ENCODE measurements at regions not wholly inside any gene's neighbourhood (a gene's known extent, or its start where the extent isn't known, plus 50 kb on each side); places are given as distances from the start of the nearest gene placed in this dataset.

- TF ChIP-seq CTCF (IDR thresholded peaks at IDR 0.05) (no peak), POLR2A (IDR thresholded peaks at IDR 0.05) (no peak)
These were observed 118.6 kb upstream of the ZNF536 start for GRCh38 chr19:30253581-30253996.
